Osteocyte (in vitro differentiated cells): ENCODE measurements at regions not wholly inside any gene's neighbourhood (a gene's known extent, or its start where the extent isn't known, plus 50 kb on each side); places are given as distances from the start of the nearest gene placed in this dataset.

Experiments used
- DNase-seq: peaks from one replicate; pipeline ENCODE4 v3.0.0; 2021; ENCODE audit warnings: mixed read lengths; ENCODE audit not compliant: unreplicated experiment; ENCODE audit errors: extremely low spot score
- H3K27ac Mint-ChIP-seq: one replicate; pipeline ENCODE4 v1.8.0; 2021; ENCODE audit warnings: mild to moderate bottlenecking, mixed read lengths; ENCODE audit not compliant: unreplicated experiment
- H3K27me3 Mint-ChIP-seq: one replicate; pipeline ENCODE4 v1.8.0; 2021; ENCODE audit warnings: mixed read lengths; ENCODE audit not compliant: unreplicated experiment
- H3K36me3 Mint-ChIP-seq: one replicate; pipeline ENCODE4 v1.8.0; 2021; ENCODE audit warnings: mixed read lengths; ENCODE audit not compliant: unreplicated experiment
- H3K4me1 Mint-ChIP-seq: one replicate; pipeline ENCODE4 v1.8.0; 2021; ENCODE audit warnings: mixed read lengths; ENCODE audit not compliant: unreplicated experiment
- H3K4me3 Mint-ChIP-seq: one replicate; pipeline ENCODE4 v1.8.0; 2021; ENCODE audit warnings: mild to moderate bottlenecking, moderate library complexity, mixed read lengths; ENCODE audit not compliant: unreplicated experiment
- H3K9me3 Mint-ChIP-seq: one replicate; pipeline ENCODE4 v1.8.0; 2021; ENCODE audit warnings: mixed read lengths; ENCODE audit not compliant: unreplicated experiment
- CTCF ChIP-seq: fragments of 200-600 bp; sonication (generic); IDR thresholded peaks from 2 replicates; pipeline ENCODE4 v1.5.0; 2021; ENCODE audit warnings: antibody characterized with exemption, mild to moderate bottlenecking, moderate library complexity

- H3K4me1 Mint-ChIP-seq, result no peaks in the 10 kb centered on the region
- H3K27ac Mint-ChIP-seq, result no peak overlapping the region
- no peak for TF ChIP-seq CTCF
- H3K4me3 Mint-ChIP-seq, result no peak overlapping the region
- peaks cover 48% of the 10 kb centered on the region for H3K27me3 Mint-ChIP-seq
- no peaks in the 10 kb centered on the region for H3K36me3 Mint-ChIP-seq
- DNase-seq, result no peak
- no peaks in the 10 kb centered on the region for H3K9me3 Mint-ChIP-seq
Observed at GRCh38 chr6:27761391-27761790, 150.8 kb downstream of the OR2B2 start.

- Mint-ChIP-seq H3K27me3 (peaks cover 51% of the 10 kb centered on the region), H3K27ac (no peak overlapping the region), H3K36me3 (no peaks in the 10 kb centered on the region), H3K4me3 (no peak overlapping the region), H3K4me1 (no peaks in the 10 kb centered on the region), H3K9me3 (no peaks in the 10 kb centered on the region)
- TF ChIP-seq CTCF, result no peak
- DNase-seq, result no peak
Observed at GRCh38 chr6:27760464-27760863, 151.7 kb downstream of the OR2B2 start.

- no peaks in the 10 kb centered on the region for H3K36me3 Mint-ChIP-seq
- no peak for DNase-seq
- no peak overlapping the region for H3K4me3 Mint-ChIP-seq
- no peaks in the 10 kb centered on the region for H3K4me1 Mint-ChIP-seq
- TF ChIP-seq CTCF, result no peak
- H3K9me3 Mint-ChIP-seq, result no peaks in the 10 kb centered on the region
- no peak overlapping the region for H3K27ac Mint-ChIP-seq
- H3K27me3 Mint-ChIP-seq, result peaks cover 49% of the 10 kb centered on the region
Observed at GRCh38 chr6:27759930-27760329, 152.3 kb downstream of the OR2B2 start.

GRCh38 chr6:27758491-27758890 is 153.7 kb downstream of the OR2B2 start:
- Mint-ChIP-seq H3K4me1 (peaks cover 3% of the 10 kb centered on the region), H3K4me3 (no peak overlapping the region), H3K27me3 (peaks cover 55% of the 10 kb centered on the region), H3K9me3 (no peaks in the 10 kb centered on the region), H3K36me3 (no peaks in the 10 kb centered on the region), H3K27ac (no peak overlapping the region)
- no peak for DNase-seq
- no peak for TF ChIP-seq CTCF

- peaks cover 55% of the 10 kb centered on the region for H3K27me3 Mint-ChIP-seq
- no peak for DNase-seq
- H3K27ac Mint-ChIP-seq, result no peak overlapping the region
- TF ChIP-seq CTCF, result no peak
- H3K4me3 Mint-ChIP-seq, result no peak overlapping the region
- H3K9me3 Mint-ChIP-seq, result no peaks in the 10 kb centered on the region
- peaks cover 3% of the 10 kb centered on the region for H3K4me1 Mint-ChIP-seq
- no peaks in the 10 kb centered on the region for H3K36me3 Mint-ChIP-seq
Observed at GRCh38 chr6:27757307-27757706, 154.9 kb downstream of the OR2B2 start.
